Mucosa of descending colon (tissue), 3 donors: ENCODE measurements at regions not wholly inside any gene's neighbourhood (a gene's known extent, or its start where the extent isn't known, plus 50 kb on each side); places are given as distances from the start of the nearest gene placed in this dataset.

ENCODE experiments used
- ATAC-seq: fragments of 200-7000 bp; cut with Tn5 transposase; one replicate; pipeline ENCODE4 v1.9.1; 2020; ENCODE audit warnings: mild to moderate bottlenecking, moderate library complexity
- DNase-seq, 3 donors: peaks; one replicate each; pipeline ENCODE4 v3.0.0-alpha.2; 2020
- H3K36me3 ChIP-seq: fragments of 200-600 bp; one replicate; pipeline ENCODE4 v1.8.0; 2021; ENCODE audit warnings: low read depth, mild to moderate bottlenecking
- H3K4me1 ChIP-seq: fragments of 200-600 bp; one replicate; pipeline ENCODE4 v1.8.0; 2021; ENCODE audit warnings: low read depth, mild to moderate bottlenecking
- H3K4me3 ChIP-seq: fragments of 200-600 bp; one replicate; pipeline ENCODE4 v1.8.0; 2021; ENCODE audit warnings: mild to moderate bottlenecking
- H3K9me3 ChIP-seq: fragments of 200-600 bp; one replicate; pipeline ENCODE4 v1.8.0; 2021; ENCODE audit warnings: mild to moderate bottlenecking
- CTCF ChIP-seq: fragments of 200-600 bp; IDR thresholded peaks from one replicate; pipeline ENCODE4 v1.8.0; 2022; ENCODE audit warnings: antibody characterized with exemption, mild to moderate bottlenecking
- intact Hi-C, 2 donors: fragments of 100-400 bp; cut with DNase I in 1 of 2; cut with micrococcal nuclease in 1 of 2; formaldehyde crosslinking; loops; one replicate each; pipeline versions ENCODE4 v1.11.0 to v1.11.1; 2022; cut with DNase I, micrococcal nuclease
- donor health status: DM: no; HTN: no; CAD: no; lungs with moderate emphysema.
- donor health status: DM: no; HTN: no; CAD: no.
- donor health status: DM: no; HTN: yes; CAD: no.

- DNase-seq (no peak), ATAC-seq (no peak)
Observed at GRCh38 chr1:194698908-194699318, 1512.5 kb upstream of the B3GALT2 start.

GRCh38 chr1:194693244-194693643, 1506.8 kb upstream of the B3GALT2 start:
- TF ChIP-seq CTCF = no peak
- no peak overlapping the region for H3K4me3 ChIP-seq
- no peak for ATAC-seq

More at GRCh38 chr1:194698908-194699318, 1512.5 kb upstream of the B3GALT2 start:
- Histone ChIP-seq H3K36me3 (no peaks in the 10 kb centered on the region), H3K4me1 (no peaks in the 10 kb centered on the region), H3K9me3 (no peaks in the 10 kb centered on the region), H3K4me3 (no peak overlapping the region)
- TF ChIP-seq CTCF = no peak
- intact Hi-C loops = no loop called here

GRCh38 chr1:194684636-194685035, 1498.2 kb upstream of the B3GALT2 start:
- intact Hi-C loops = no loop called here
- H3K36me3 ChIP-seq = no peaks in the 10 kb centered on the region
- no peak for ATAC-seq
- DNase-seq = no peak
- no peak overlapping the region for H3K4me3 ChIP-seq
- H3K9me3 ChIP-seq = no peaks in the 10 kb centered on the region
- no peak for TF ChIP-seq CTCF
- H3K4me1 ChIP-seq = no peaks in the 10 kb centered on the region

More at GRCh38 chr1:194693244-194693643, 1506.8 kb upstream of the B3GALT2 start:
- no peak for DNase-seq
- Histone ChIP-seq H3K9me3 (no peaks in the 10 kb centered on the region), H3K4me1 (no peaks in the 10 kb centered on the region), H3K36me3 (no peaks in the 10 kb centered on the region)
- intact Hi-C loops = no loop called here

GRCh38 chr1:194658090-194658439, 1471.7 kb upstream of the B3GALT2 start:
- no peaks in the 10 kb centered on the region for H3K4me1 ChIP-seq
- no peak overlapping the region for H3K4me3 ChIP-seq
- H3K9me3 ChIP-seq = no peaks in the 10 kb centered on the region
- ATAC-seq = no peak
- intact Hi-C loops = no loop called here
- no peaks in the 10 kb centered on the region for H3K36me3 ChIP-seq
- TF ChIP-seq CTCF = no peak
- no peak for DNase-seq

GRCh38 chr1:194654956-194655355, 1468.5 kb upstream of the B3GALT2 start:
- H3K4me3 ChIP-seq = no peak overlapping the region
- intact Hi-C loops = no loop called here

More at GRCh38 chr1:194654956-194655355, 1468.5 kb upstream of the B3GALT2 start:
- H3K9me3 ChIP-seq = no peaks in the 10 kb centered on the region
- H3K36me3 ChIP-seq = no peaks in the 10 kb centered on the region
- TF ChIP-seq CTCF = no peak
- DNase-seq (no peak), ATAC-seq (no peak)
- no peaks in the 10 kb centered on the region for H3K4me1 ChIP-seq
